Fibroblast of mammary gland (primary cell): ENCODE measurements at regions not wholly inside any gene's neighbourhood (a gene's known extent, or its start where the extent isn't known, plus 50 kb on each side); places are given as distances from the start of the nearest gene placed in this dataset.

Experiments
- DNase-seq: peaks from one replicate; pipeline ENCODE4 v3.0.0-alpha.2; 2010; ENCODE audit warnings: low read depth
- H3K4me3 ChIP-seq: 2 replicates; pipeline ENCODE4 v1.5.1; 2011; ENCODE audit warnings: low read depth, mild to moderate bottlenecking, low read length, moderate library complexity; ENCODE audit not compliant: control insufficient read depth
- CTCF ChIP-seq: conservative IDR thresholded peaks from 2 replicates; pipeline ENCODE4 v1.5.1; 2011; ENCODE audit warnings: low read depth, low read length, inconsistent platforms; ENCODE audit not compliant: control insufficient read depth, insufficient read depth

- no peak overlapping the region for H3K4me3 ChIP-seq
- DNase-seq = peak; percentile 66
- TF ChIP-seq CTCF = no peak
Observed at GRCh38 chr12:63305901-63306875, 155.2 kb upstream of the AVPR1A start.

- TF ChIP-seq CTCF = no peak
- no peak overlapping the region for H3K4me3 ChIP-seq
- peak; percentile 31 for DNase-seq
Observed at GRCh38 chr12:63304887-63305316, 153.9 kb upstream of the AVPR1A start.

GRCh38 chr12:63302941-63303536 is 152.0 kb upstream of the AVPR1A start:
- no peak overlapping the region for H3K4me3 ChIP-seq
- no peak for TF ChIP-seq CTCF
- no peak for DNase-seq

GRCh38 chr12:63302269-63302940 is 151.4 kb upstream of the AVPR1A start:
- no peak for TF ChIP-seq CTCF
- no peak overlapping the region for H3K4me3 ChIP-seq
- no peak for DNase-seq

GRCh38 chr12:63301311-63301710 is 150.3 kb upstream of the AVPR1A start:
- H3K4me3 ChIP-seq = no peak overlapping the region
- no peak for TF ChIP-seq CTCF
- DNase-seq = no peak

- DNase-seq = no peak
- H3K4me3 ChIP-seq = no peak overlapping the region
- TF ChIP-seq CTCF = no peak
Observed at GRCh38 chr12:63298386-63298930, 147.5 kb upstream of the AVPR1A start.
